ENCODE measurements at regions not wholly inside any gene's neighbourhood (a gene's known extent, or its start where the extent isn't known, plus 50 kb on each side); places are given as distances from the start of the nearest gene placed in this dataset.

DNA sequence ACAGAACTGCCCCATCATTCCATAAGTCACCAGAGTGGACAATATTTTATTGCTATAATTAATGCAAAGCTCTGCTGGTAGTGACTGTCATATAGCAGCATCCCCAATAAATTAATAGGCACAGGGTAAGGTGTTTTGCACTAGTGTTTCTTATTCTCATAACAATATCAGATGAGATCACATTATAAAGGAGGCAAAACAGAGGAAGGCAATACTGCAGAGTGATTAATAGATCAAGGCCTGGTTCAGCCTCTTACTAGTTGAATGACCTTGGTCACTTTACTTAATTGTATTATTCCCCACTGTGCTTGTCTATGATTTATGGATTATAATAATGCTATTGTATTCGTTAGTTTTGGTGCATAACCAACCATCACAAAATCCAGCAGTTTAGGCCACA is 784.8 kb downstream of the VRK1 start:
- DNase-seq, result no peak
- Histone ChIP-seq H3K36me3 (replicated peaks in 1 of 2; ENCODE audit: control insufficient read depth in 1 of 2, insufficient read depth in 2 of 2, low read length in 1 of 2) (no peaks in the 10 kb centered on the region), H3K79me2 (ENCODE audit: insufficient read depth) (no peaks in the 10 kb centered on the region), H3K4me3 (ENCODE audit: low read depth in 2 of 2, low read length in 1 of 2) (no peak overlapping the region), H3K9ac (no peak overlapping the region), H3K9me3 (no peaks in the 10 kb centered on the region), H3K27ac (ENCODE audit: low read depth in 2 of 2, low read length in 1 of 2) (no peak overlapping the region), H3F3A (replicated peaks; ENCODE audit: insufficient read depth) (no peaks in the 10 kb centered on the region), H3K9me2 (no peaks in the 10 kb centered on the region), H4K20me1 (ENCODE audit: insufficient read depth) (no peaks in the 10 kb centered on the region), H3K27me3 (ENCODE audit: insufficient read depth) (no peaks in the 10 kb centered on the region), H3K4me1 (ENCODE audit: control insufficient read depth in 1 of 2, insufficient read depth in 2 of 2, low read depth in 1 of 2, low read length in 1 of 2) (no peaks in the 10 kb centered on the region), H3K4me2 (no peak overlapping the region), H2AFZ (ENCODE audit: low read depth) (no peak overlapping the region)
- WGBS (ENCODE audit: low lambda C conversion rate), result 0% methylated on average over 1 of the region's 1 CpG
- POLR2A ChIA-PET, result no interaction called here
- TF ChIP-seq, protein P1, sequence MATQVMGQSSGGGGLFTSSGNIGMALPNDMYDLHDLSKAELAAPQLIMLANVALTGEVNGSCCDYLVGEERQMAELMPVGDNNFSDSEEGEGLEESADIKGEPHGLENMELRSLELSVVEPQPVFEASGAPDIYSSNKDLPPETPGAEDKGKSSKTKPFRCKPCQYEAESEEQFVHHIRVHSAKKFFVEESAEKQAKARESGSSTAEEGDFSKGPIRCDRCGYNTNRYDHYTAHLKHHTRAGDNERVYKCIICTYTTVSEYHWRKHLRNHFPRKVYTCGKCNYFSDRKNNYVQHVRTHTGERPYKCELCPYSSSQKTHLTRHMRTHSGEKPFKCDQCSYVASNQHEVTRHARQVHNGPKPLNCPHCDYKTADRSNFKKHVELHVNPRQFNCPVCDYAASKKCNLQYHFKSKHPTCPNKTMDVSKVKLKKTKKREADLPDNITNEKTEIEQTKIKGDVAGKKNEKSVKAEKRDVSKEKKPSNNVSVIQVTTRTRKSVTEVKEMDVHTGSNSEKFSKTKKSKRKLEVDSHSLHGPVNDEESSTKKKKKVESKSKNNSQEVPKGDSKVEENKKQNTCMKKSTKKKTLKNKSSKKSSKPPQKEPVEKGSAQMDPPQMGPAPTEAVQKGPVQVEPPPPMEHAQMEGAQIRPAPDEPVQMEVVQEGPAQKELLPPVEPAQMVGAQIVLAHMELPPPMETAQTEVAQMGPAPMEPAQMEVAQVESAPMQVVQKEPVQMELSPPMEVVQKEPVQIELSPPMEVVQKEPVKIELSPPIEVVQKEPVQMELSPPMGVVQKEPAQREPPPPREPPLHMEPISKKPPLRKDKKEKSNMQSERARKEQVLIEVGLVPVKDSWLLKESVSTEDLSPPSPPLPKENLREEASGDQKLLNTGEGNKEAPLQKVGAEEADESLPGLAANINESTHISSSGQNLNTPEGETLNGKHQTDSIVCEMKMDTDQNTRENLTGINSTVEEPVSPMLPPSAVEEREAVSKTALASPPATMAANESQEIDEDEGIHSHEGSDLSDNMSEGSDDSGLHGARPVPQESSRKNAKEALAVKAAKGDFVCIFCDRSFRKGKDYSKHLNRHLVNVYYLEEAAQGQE (IDR thresholded peaks at IDR 0.05; ENCODE audit: low read depth, low read length), result no peak
- no peak for TF ChIP-seq YY1 (IDR thresholded peaks at IDR 0.05; ENCODE audit: low read depth)
- TF ChIP-seq NFIC (IDR thresholded peaks at IDR 0.05; ENCODE audit: borderline replicate concordance), result no peak
- no peak for TF ChIP-seq TAF1 (IDR thresholded peaks at IDR 0.05; ENCODE audit: borderline replicate concordance, low read depth, low read length)
- no peak for TF ChIP-seq FOSL2 (IDR thresholded peaks at IDR 0.05; ENCODE audit: borderline replicate concordance, low read depth)
- no peak for TF ChIP-seq MAX (IDR thresholded peaks at IDR 0.05; ENCODE audit: low read depth)
- TF ChIP-seq FOXJ3 (CRISPR knock-in tag; IDR thresholded peaks at IDR 0.05), result no peak
- no peak for TF ChIP-seq GATA2 (CRISPR knock-in tag; IDR thresholded peaks at IDR 0.05)
- TF ChIP-seq JUND (IDR thresholded peaks at IDR 0.05), result no peak
- TF ChIP-seq RCOR1 (IDR thresholded peaks at IDR 0.05; ENCODE audit: low read length), result no peak
- no peak for TF ChIP-seq POLR2AphosphoS5 (IDR thresholded peaks at IDR 0.05; ENCODE audit: low read depth, low read length)
- no peak for TF ChIP-seq GABPA (IDR thresholded peaks at IDR 0.05; ENCODE audit: low read depth)
- CTCF ChIA-PET, result no interaction called here

DNA sequence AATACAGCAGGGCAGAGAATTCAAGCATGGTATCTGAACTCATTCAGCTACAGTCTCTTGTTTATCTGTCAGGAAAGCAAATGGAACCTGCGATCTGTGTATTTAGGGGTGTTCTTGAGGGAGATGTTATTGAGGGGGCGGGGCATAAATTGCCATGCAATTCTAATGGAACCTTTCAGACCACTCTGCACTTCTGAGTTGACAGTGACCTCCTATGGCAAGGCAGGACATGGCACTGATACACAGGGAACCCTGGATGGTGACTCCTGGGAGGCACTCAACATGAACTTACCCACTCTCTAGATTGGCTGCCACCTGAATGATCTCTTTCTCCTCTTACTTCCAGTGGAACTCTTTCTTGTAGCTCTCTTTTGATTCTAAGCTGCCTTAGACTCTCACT is 787.3 kb downstream of the VRK1 start:
- no peaks in the 10 kb centered on the region for H3K36me3 ChIP-seq (replicated peaks in 1 of 2; ENCODE audit: control insufficient read depth in 1 of 2, insufficient read depth in 2 of 2, low read length in 1 of 2)
- H2AFZ ChIP-seq (ENCODE audit: low read depth), result no peak overlapping the region
- POLR2A ChIA-PET, result no interaction called here
- H3F3A ChIP-seq (replicated peaks; ENCODE audit: insufficient read depth), result no peaks in the 10 kb centered on the region
- 0% methylated on average over 2 of the region's 2 CpGs for WGBS (ENCODE audit: low lambda C conversion rate)
- DNase-seq, result no peak
- H3K9me2 ChIP-seq, result no peaks in the 10 kb centered on the region
- no peaks in the 10 kb centered on the region for H3K9me3 ChIP-seq
- H3K79me2 ChIP-seq (ENCODE audit: insufficient read depth), result no peaks in the 10 kb centered on the region
- H3K4me2 ChIP-seq, result no peak overlapping the region
- H4K20me1 ChIP-seq (ENCODE audit: insufficient read depth), result no peaks in the 10 kb centered on the region
- CTCF ChIA-PET, result no interaction called here
- H3K4me1 ChIP-seq (ENCODE audit: control insufficient read depth in 1 of 2, insufficient read depth in 2 of 2, low read depth in 1 of 2, low read length in 1 of 2), result no peaks in the 10 kb centered on the region
- no peak overlapping the region for H3K27ac ChIP-seq (ENCODE audit: low read depth in 2 of 2, low read length in 1 of 2)
- no peaks in the 10 kb centered on the region for H3K27me3 ChIP-seq (ENCODE audit: insufficient read depth)
- H3K9ac ChIP-seq, result no peak overlapping the region
- no peak overlapping the region for H3K4me3 ChIP-seq (ENCODE audit: low read depth in 2 of 2, low read length in 1 of 2)
- TF ChIP-seq, protein P2, sequence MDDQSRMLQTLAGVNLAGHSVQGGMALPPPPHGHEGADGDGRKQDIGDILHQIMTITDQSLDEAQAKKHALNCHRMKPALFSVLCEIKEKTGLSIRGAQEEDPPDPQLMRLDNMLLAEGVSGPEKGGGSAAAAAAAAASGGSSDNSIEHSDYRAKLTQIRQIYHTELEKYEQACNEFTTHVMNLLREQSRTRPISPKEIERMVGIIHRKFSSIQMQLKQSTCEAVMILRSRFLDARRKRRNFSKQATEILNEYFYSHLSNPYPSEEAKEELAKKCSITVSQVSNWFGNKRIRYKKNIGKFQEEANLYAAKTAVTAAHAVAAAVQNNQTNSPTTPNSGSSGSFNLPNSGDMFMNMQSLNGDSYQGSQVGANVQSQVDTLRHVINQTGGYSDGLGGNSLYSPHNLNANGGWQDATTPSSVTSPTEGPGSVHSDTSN (IDR thresholded peaks at IDR 0.05), result no peak
- TF ChIP-seq ELF1 (IDR thresholded peaks at IDR 0.05), result no peak
- no peak for TF ChIP-seq JUND (IDR thresholded peaks at IDR 0.05)
- TF ChIP-seq, protein P3, sequence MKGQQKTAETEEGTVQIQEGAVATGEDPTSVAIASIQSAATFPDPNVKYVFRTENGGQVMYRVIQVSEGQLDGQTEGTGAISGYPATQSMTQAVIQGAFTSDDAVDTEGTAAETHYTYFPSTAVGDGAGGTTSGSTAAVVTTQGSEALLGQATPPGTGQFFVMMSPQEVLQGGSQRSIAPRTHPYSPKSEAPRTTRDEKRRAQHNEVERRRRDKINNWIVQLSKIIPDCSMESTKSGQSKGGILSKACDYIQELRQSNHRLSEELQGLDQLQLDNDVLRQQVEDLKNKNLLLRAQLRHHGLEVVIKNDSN (IDR thresholded peaks at IDR 0.05; ENCODE audit: borderline replicate concordance, low read depth), result no peak
- no peak for TF ChIP-seq CHD2 (IDR thresholded peaks at IDR 0.05; ENCODE audit: low read length, partially characterized antibody)
- TF ChIP-seq NRF1 (IDR thresholded peaks at IDR 0.05; ENCODE audit: low read depth, low read length), result no peak
- no peak for TF ChIP-seq YY1 (IDR thresholded peaks at IDR 0.05; ENCODE audit: low read depth)
- TF ChIP-seq RFX5 (IDR thresholded peaks at IDR 0.05; ENCODE audit: low read length), result no peak
- no peak for TF ChIP-seq SIN3A (IDR thresholded peaks at IDR 0.05; ENCODE audit: borderline replicate concordance, low read depth, low read length)
- no peak for TF ChIP-seq RXRA (IDR thresholded peaks at IDR 0.05; ENCODE audit: borderline replicate concordance, low read depth)
- TF ChIP-seq ZBTB33 (IDR thresholded peaks at IDR 0.05; ENCODE audit: borderline replicate concordance, low read depth), result no peak

Data from SK-N-SH (cell line).